CD4-positive, alpha-beta T cell treated with Interleukin-17A for 1 hour (primary cell): ENCODE measurements at regions not wholly inside any gene's neighbourhood (a gene's known extent, or its start where the extent isn't known, plus 50 kb on each side); places are given as distances from the start of the nearest gene placed in this dataset.

Experiments
- DNase-seq: peaks from one replicate; pipeline ENCODE4 v3.0.0-alpha.2; 2020

DNA sequence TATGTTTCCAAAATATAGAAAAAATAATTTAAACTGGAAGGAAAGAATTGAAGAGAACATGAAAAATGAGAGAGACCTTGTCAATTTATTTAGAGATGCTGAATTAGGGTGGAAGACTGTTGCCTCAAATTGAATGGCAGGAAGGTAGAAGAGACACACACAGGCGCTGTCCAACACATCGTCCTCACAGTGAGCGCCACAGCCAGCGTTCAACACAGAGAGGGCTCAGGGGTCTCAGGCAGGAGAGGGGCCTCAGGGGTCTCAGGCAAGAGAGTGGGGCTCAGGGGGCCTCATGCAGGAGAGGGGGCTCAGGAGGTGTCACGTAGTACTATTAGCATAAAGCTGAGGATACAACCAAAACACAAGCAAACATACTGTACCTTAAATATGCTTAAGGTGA lies 65.7 kb downstream of the TMEM18 start:
- DNase-seq: no peak

GRCh38 chr2:610491-610890 lies 66.7 kb downstream of the TMEM18 start:
- DNase-seq: no peak

DNA sequence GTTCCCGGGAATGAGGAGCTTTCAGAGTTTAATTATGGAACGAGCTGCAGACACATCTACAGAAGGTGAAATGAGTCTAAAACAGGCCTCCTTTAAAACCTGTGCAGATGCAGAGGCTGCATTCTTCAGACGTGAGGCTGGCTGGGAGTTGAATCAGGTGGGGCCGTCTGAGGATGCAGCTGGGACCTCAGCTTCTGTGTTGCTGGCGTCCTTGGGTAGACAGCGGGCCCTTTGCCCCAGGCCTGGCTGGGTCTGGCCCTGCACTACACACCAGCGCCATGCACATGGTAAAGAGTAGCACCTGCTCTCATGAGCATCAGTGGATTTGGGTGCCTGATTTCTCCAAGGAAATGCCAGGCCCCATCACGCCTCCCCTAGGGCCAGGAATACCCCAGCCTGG lies 67.3 kb downstream of the TMEM18 start:
- DNase-seq: no peak

- DNase-seq: no peak
Measured at GRCh38 chr2:609449-609848, 67.8 kb downstream of the TMEM18 start.

DNA sequence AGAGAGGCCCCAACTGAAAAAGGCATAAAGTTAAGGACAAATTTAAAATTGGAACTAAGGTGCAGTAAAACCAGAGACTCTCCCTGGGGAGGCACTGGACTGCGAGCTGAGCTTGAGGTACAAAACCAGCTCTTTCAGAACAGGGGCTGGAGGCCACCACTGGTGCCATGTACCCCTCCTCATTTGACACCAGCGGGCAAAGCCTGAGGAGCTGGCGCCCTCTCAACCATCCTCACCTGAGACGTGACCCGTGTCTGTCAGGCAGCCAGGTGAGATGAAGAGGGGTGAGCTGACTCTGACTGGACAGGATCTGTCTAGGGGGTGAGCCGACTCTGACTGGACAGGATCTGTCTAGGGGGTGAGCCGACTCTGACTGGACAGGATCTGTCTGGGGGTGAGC lies 68.5 kb downstream of the TMEM18 start:
- no peak for DNase-seq

GRCh38 chr2:608297-608696 lies 68.9 kb downstream of the TMEM18 start:
- DNase-seq: no peak

- no peak for DNase-seq
Measured at GRCh38 chr2:607709-608108, 69.5 kb downstream of the TMEM18 start.

GRCh38 chr2:607172-607571 lies 70.0 kb downstream of the TMEM18 start:
- no peak for DNase-seq

DNA sequence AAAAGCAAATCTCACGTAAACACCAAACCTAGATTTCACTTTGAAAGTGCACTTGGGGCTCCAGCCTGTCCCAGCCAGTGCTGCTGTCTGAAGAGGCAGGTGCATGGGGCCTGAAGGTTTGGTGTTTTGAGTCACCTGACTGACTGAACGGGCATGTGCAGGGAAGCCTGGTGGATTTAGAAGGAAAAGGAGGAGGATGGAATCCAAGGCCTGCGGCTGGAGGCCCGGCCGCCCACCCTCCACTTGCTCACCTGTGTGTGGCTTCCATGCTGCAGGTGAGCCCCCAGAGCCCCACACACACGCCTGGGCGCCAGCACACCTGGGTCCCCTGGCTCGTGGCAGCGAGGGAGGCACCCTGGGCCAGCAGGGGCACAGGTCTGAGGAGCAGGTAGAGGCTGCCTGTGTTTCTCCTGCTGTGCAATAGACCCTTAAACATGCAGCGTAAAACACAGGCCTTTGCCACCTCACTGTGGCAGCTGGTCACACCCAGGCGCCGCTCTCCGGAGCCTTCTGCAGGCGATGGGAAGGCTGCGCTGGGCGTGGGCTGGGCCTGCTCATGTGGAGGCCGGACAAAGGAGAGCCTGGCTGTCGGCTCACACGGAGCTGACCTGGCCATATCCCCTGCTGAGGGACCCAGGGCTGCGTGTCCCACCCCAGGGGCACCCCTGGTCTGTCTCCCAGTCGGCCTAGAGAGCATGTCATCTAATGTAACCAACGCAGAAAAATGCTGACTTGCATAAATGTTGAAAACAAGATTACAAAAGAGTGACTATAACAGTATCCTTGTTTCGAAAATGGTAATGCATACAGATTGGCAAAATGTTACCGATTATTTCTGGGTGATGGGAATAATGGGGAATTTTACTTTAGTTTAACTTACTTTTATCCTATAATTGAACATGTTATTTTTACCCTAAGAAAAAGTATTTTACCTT lies 71.3 kb downstream of the TMEM18 start:
- DNase-seq: no peak

- DNase-seq: no peak
Measured at GRCh38 chr2:604854-605524, 72.2 kb downstream of the TMEM18 start.

- DNase-seq: no peak
Measured at GRCh38 chr2:604385-604784, 72.8 kb downstream of the TMEM18 start.

DNA sequence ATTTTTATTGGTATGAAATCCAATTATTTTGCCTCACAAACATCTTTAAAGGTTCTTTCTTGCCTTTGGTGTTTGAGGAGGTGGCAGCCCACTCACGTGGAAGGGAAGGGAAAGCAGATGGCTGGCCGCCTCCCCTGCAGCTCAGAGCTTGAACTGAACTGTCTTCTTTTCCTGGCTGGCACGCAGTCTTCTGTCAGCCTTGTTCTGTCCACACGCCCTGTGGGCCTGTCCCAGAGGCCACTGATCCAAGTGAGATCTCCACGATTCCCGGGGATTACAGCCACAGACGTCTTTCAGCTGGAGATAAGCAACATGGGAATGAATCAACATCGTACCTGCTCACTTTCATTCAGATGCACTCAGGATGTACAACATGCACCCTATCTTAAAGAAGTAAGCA lies 73.3 kb downstream of the TMEM18 start:
- no peak for DNase-seq

GRCh38 chr2:603427-603826 lies 73.8 kb downstream of the TMEM18 start:
- DNase-seq: no peak

GRCh38 chr2:602571-603359 lies 74.4 kb downstream of the TMEM18 start:
- DNase-seq: no peak

- DNase-seq: no peak
Measured at GRCh38 chr2:601806-602455, 75.3 kb downstream of the TMEM18 start.

GRCh38 chr2:601387-601698 lies 75.9 kb downstream of the TMEM18 start:
- no peak for DNase-seq

- DNase-seq: no peak
Measured at GRCh38 chr2:600542-601386, 76.4 kb downstream of the TMEM18 start.

DNA sequence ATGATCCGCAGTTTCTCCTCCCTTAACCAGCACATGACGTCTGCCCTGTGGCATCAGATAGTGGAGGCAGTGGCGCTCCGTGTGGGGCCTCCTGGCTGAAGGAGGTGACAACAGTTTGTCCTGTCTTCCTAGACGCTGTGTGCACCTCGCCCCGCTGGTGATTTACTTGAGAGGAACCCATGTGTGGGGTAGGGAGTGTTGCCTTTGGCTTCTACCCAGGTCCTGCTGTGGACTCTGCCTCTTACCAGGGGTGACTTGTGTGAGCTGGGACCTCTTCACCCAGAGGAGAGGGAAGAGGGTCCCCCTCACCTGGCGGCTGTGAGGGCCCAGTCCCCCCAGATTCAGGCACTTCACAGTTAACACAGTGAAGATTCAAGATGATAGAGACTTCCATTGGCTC lies 77.6 kb downstream of the TMEM18 start:
- no peak for DNase-seq

- no peak for DNase-seq
Measured at GRCh38 chr2:598058-598802, 79.0 kb downstream of the TMEM18 start.

GRCh38 chr2:595831-596592 lies 81.2 kb downstream of the TMEM18 start:
- DNase-seq: no peak
